Liver (tissue), 8 donors: ENCODE measurements at regions not wholly inside any gene's neighbourhood (a gene's known extent, or its start where the extent isn't known, plus 50 kb on each side); places are given as distances from the start of the nearest gene placed in this dataset.

Experiments used
- DNase-seq: peaks from one replicate; pipeline ENCODE4 v3.0.0-alpha.2; 2017; ENCODE audit warnings: low spot score
- H3K27ac ChIP-seq, 2 donors: one replicate each; pipeline ENCODE4 v1.7.0; 2013; ENCODE audit warnings: inconsistent platforms in 2 of 2, low read length in 2 of 2, control low read depth in 1 of 2, low read depth in 1 of 2, mild to moderate bottlenecking in 1 of 2
- H3K27me3 ChIP-seq, 4 donors: one replicate each; pipeline versions ENCODE4 v1.6.1 to v1.7.0; 2013; ENCODE audit warnings: low read length in 3 of 4, inconsistent platforms in 1 of 4, mild to moderate bottlenecking in 1 of 4, moderate library complexity in 1 of 4; ENCODE audit not compliant: control insufficient read depth in 4 of 4, insufficient read depth in 4 of 4
- H3K36me3 ChIP-seq, 4 donors: one replicate each; pipeline versions ENCODE4 v1.6.1 to v1.7.0; 2013; ENCODE audit warnings: low read length in 3 of 4, mild to moderate bottlenecking in 3 of 4, low read depth in 1 of 4, moderate library complexity in 1 of 4; ENCODE audit not compliant: control insufficient read depth in 4 of 4, insufficient read depth in 3 of 4
- H3K4me1 ChIP-seq, 4 donors: one replicate each; pipeline versions ENCODE4 v1.6.1 to v1.7.0; 2013; ENCODE audit warnings: low read length in 3 of 4, mild to moderate bottlenecking in 3 of 4, moderate library complexity in 1 of 4; ENCODE audit not compliant: control insufficient read depth in 4 of 4, insufficient read depth in 4 of 4
- H3K4me3 ChIP-seq, 3 donors: one replicate each; pipeline versions ENCODE4 v1.6.1 to v1.7.0; 2013; ENCODE audit warnings: low read length in 3 of 3, control low read depth in 1 of 3, low read depth in 1 of 3, mild to moderate bottlenecking in 1 of 3
- H3K9ac ChIP-seq, 2 donors: one replicate each; pipeline ENCODE4 v1.7.0; 2013; ENCODE audit warnings: low read length in 2 of 2, mild to moderate bottlenecking in 2 of 2, moderate library complexity in 2 of 2, control low read depth in 1 of 2, low read depth in 1 of 2
- H3K9me3 ChIP-seq, 4 donors: one replicate each; pipeline versions ENCODE4 v1.6.1 to v1.7.0; 2013; ENCODE audit warnings: low read length in 3 of 4; ENCODE audit not compliant: control insufficient read depth in 4 of 4
- ATF3 ChIP-seq: IDR thresholded peaks from 2 replicates; pipeline ENCODE4 v1.6.1; 2016; ENCODE audit warnings: antibody characterized with exemption
- CTCF ChIP-seq: fragments of 150-350 bp; IDR thresholded peaks from 2 replicates; pipeline ENCODE4 v1.5.1; 2017; ENCODE audit warnings: improper control_type of control experiment, low read depth, low read length; ENCODE audit not compliant: missing input control
- EGR1 ChIP-seq, 2 donors: IDR thresholded peaks; 2 replicates each; pipeline ENCODE4 v1.6.1; 2016 to 2018; ENCODE audit warnings: antibody characterized with exemption in 2 of 2, low read depth in 2 of 2
- FOXA1 ChIP-seq: IDR thresholded peaks from 2 replicates; pipeline ENCODE4 v1.6.1; 2016; ENCODE audit warnings: antibody characterized with exemption
- FOXA2 ChIP-seq: IDR thresholded peaks from 2 replicates; pipeline ENCODE4 v1.6.1; 2016; ENCODE audit warnings: antibody characterized with exemption
- GABPA ChIP-seq, 2 donors: IDR thresholded peaks in 1 of 2; conservative IDR thresholded peaks in 1 of 2; 2 replicates each; pipeline ENCODE4 v1.6.1; 2016; ENCODE audit warnings: antibody characterized with exemption in 2 of 2, mild to moderate bottlenecking in 1 of 2, moderate library complexity in 1 of 2
- HNF4A ChIP-seq, 2 donors: conservative IDR thresholded peaks; 2 replicates each; pipeline ENCODE4 v1.6.1; 2016; ENCODE audit warnings: antibody characterized with exemption in 2 of 2, mild to moderate bottlenecking in 2 of 2
- HNF4G ChIP-seq: IDR thresholded peaks from 2 replicates; pipeline ENCODE4 v1.6.1; 2016; ENCODE audit warnings: antibody characterized with exemption
- JUND ChIP-seq, 2 donors: IDR thresholded peaks; 2 replicates each; pipeline ENCODE4 v1.6.1; 2016; ENCODE audit warnings: antibody characterized with exemption in 2 of 2
- MAX ChIP-seq: IDR thresholded peaks from 2 replicates; pipeline ENCODE4 v1.6.1; 2016; ENCODE audit warnings: antibody characterized with exemption
- NR2F2 ChIP-seq: IDR thresholded peaks from 2 replicates; pipeline ENCODE4 v1.6.1; 2016; ENCODE audit warnings: antibody characterized with exemption
- RAD21 ChIP-seq, 2 donors: IDR thresholded peaks; 2 replicates each; pipeline ENCODE4 v1.6.1; 2016; ENCODE audit warnings: antibody characterized with exemption in 2 of 2, mild to moderate bottlenecking in 2 of 2
- REST ChIP-seq: IDR thresholded peaks from 2 replicates; pipeline ENCODE4 v1.6.1; 2016; ENCODE audit warnings: antibody characterized with exemption, mild to moderate bottlenecking
- RXRA ChIP-seq, 2 donors: IDR thresholded peaks; 2 replicates each; pipeline ENCODE4 v1.6.1; 2017 to 2018; ENCODE audit warnings: antibody characterized with exemption in 2 of 2, mild to moderate bottlenecking in 1 of 2
- SP1 ChIP-seq: IDR thresholded peaks from 2 replicates; pipeline ENCODE4 v1.6.1; 2018; ENCODE audit warnings: antibody characterized with exemption, mild to moderate bottlenecking
- TAF1 ChIP-seq: conservative IDR thresholded peaks from 2 replicates; pipeline ENCODE4 v1.6.1; 2016; ENCODE audit warnings: antibody characterized with exemption, mild to moderate bottlenecking
- YY1 ChIP-seq: IDR thresholded peaks from 2 replicates; pipeline ENCODE4 v1.6.1; 2016; ENCODE audit warnings: antibody characterized with exemption, mild to moderate bottlenecking
- ZBTB33 ChIP-seq: IDR thresholded peaks from 2 replicates; pipeline ENCODE4 v1.6.1; 2016; ENCODE audit warnings: antibody characterized with exemption
- WGBS: extraction: QIAGEN DNeasy Blood & Tissue Kit; methylation state at CpG from one replicate; pipeline ENCODE4 v1.1.7; 2013; 5-methylcytosine and 5-hydroxymethylcytosine counted together
- donor health status: healthy.
- donor health status: healthy.
- donor health status: healthy.
- donor health status: healthy.
- donor health status: healthy.

GRCh38 chr22:48431014-48431413, 1396.7 kb downstream of the BRD1 start:
- peaks cover 0 to 6% (median 0%) of the 10 kb centered on the region in 4 donors for H3K27me3 ChIP-seq
- H3K27ac ChIP-seq = no peak overlapping the region
- 74% methylated on average over 10 of the region's 10 CpGs for WGBS
- no peaks in the 10 kb centered on the region for H3K9me3 ChIP-seq
- H3K4me1 ChIP-seq = no peaks in the 10 kb centered on the region
- TF ChIP-seq RAD21 (IDR thresholded peaks at IDR 0.05) (no peak), SP1 (no peak), YY1 (no peak), EGR1 (IDR thresholded peaks at IDR 0.05; ENCODE audit: low read depth in 2 of 2) (no peak), HNF4A (conservative IDR thresholded peaks at IDR 0.05) (no peak), CTCF (no peak), ATF3 (no peak), GABPA (IDR thresholded peaks at IDR 0.05 in 1 of 2, conservative IDR thresholded peaks at IDR 0.05 in 1 of 2) (no peak), HNF4G (no peak), REST (no peak), RXRA (IDR thresholded peaks at IDR 0.05) (no peak), FOXA1 (no peak), MAX (no peak)
- no peak for DNase-seq
- H3K4me3 ChIP-seq = no peak overlapping the region
- no peaks in the 10 kb centered on the region for H3K36me3 ChIP-seq
- no peak overlapping the region for H3K9ac ChIP-seq

- Histone ChIP-seq H3K9me3 (no peaks in the 10 kb centered on the region), H3K9ac (no peak overlapping the region), H3K36me3 (no peaks in the 10 kb centered on the region), H3K27ac (no peak overlapping the region), H3K27me3 (peaks cover 0 to 6% (median under 1%) of the 10 kb centered on the region in 4 donors), H3K4me1 (no peaks in the 10 kb centered on the region), H3K4me3 (no peak overlapping the region)
- 70% methylated on average over 12 of the region's 12 CpGs for WGBS
- no peak for DNase-seq
- TF ChIP-seq CTCF (no peak), EGR1 (IDR thresholded peaks at IDR 0.05; ENCODE audit: low read depth in 2 of 2) (no peak), FOXA1 (no peak), FOXA2 (no peak), HNF4A (conservative IDR thresholded peaks at IDR 0.05) (no peak), ZBTB33 (no peak), YY1 (no peak), NR2F2 (no peak), TAF1 (no peak), REST (no peak), RAD21 (IDR thresholded peaks at IDR 0.05) (no peak), JUND (IDR thresholded peaks at IDR 0.05) (no peak), GABPA (IDR thresholded peaks at IDR 0.05 in 1 of 2, conservative IDR thresholded peaks at IDR 0.05 in 1 of 2) (no peak), RXRA (IDR thresholded peaks at IDR 0.05) (no peak), HNF4G (no peak)
Measured at GRCh38 chr22:48429446-48430020, 1398.1 kb downstream of the BRD1 start.
